NCI-H2029 treated with DMSO at 0.1 percent for 48 hours (cell line): ENCODE measurements at regions not wholly inside any gene's neighbourhood (a gene's known extent, or its start where the extent isn't known, plus 50 kb on each side); places are given as distances from the start of the nearest gene placed in this dataset.

ENCODE experiments used
- DNase-seq: peaks from one replicate; lab custom pipeline; 2025; lab: John Stamatoyannopoulos, UW

GRCh38 chr3:182067423-182067822 is 355.7 kb downstream of the SOX2 start:
- no peak for DNase-seq

DNA sequence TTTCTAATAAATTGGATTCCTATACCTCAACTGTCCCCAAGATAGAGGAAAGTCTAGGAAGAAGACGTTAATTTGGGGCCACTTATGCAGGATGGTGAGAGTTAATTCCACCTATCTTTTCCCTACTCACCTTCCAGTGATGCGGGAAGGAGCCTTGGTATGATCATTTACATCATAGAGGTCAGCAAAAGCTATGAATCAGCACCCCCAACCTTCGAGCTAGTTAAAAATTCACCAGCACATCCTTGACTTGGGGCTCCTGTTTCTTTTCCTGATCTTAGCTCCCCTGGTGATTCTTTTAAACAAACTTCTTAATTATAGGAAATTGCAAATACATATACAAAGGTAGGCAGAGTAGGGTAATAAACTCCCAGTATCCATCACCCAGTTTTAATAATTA is 366.6 kb downstream of the SOX2 start:
- no peak for DNase-seq

DNA sequence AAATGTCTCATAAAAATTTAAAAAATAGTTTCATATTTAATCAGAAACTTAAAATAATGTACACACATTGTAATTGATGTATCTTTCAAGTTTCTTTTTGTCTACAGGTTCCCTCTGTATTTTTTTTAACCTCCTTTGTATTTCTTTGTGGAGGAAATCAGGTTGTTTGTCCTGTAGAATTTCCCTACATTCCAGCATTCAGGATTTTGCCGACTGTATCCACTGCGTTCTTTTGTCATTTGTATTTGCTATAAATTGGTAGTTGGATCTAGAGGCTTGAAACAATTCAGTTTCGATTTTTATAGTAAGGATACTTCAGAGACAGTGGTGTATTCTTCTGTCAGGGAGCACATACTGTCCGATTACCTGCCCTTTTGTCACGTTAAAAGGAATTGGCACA is 367.2 kb downstream of the SOX2 start:
- no peak for DNase-seq

- DNase-seq: no peak
Measured at GRCh38 chr3:182081096-182081495, 369.4 kb downstream of the SOX2 start.

- DNase-seq: no peak
Measured at GRCh38 chr3:182083112-182083511, 371.4 kb downstream of the SOX2 start.

DNA sequence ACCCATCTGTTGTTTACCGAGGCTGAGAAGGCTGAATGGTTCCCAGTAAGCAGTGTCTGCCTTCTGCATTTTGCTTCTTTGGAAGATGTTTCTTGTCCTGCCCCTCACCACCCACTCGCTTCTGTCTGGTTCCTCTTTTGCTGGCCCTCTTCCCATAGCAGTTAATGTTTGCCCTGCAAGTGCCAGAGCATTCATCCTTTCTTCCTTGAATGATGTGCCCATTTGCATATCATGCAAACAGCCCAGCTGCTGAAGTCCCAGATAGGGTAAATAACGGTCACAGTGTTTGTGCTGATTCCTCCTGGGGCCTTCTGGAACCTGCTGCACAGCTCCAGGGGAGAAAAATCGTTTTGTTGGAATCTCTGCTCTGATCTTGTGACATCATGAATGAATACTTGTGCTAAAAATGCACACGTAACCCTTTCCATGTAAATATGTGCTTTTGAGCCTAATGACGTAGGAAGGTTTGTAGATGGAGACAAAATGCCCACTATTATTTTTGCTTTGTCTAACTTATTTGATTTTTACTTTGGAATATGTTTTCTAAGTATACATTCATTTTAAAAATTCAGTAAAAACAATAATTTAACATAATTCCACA is 381.0 kb downstream of the SOX2 start:
- DNase-seq: peak; percentile 61

DNA sequence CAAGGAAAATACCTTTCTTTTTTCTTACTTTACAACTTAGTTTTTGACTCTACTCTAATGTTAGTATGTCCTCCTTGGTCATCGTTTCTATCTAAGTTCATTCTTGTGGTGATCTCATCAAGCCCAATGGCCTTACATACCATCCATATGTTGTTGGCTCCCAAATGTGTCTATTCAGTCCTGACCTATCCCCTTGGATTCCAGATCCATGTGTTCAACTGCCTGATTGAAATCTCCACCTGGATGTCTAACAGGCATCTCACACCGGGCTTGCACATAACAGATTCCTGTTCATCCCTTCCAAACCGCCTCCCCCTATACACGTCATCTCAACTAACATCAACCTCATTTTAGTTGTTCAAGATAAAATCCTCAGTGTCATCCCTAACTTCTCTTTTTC is 382.6 kb downstream of the SOX2 start:
- no peak for DNase-seq

GRCh38 chr3:182104881-182105280 is 393.2 kb downstream of the SOX2 start:
- no peak for DNase-seq

DNA sequence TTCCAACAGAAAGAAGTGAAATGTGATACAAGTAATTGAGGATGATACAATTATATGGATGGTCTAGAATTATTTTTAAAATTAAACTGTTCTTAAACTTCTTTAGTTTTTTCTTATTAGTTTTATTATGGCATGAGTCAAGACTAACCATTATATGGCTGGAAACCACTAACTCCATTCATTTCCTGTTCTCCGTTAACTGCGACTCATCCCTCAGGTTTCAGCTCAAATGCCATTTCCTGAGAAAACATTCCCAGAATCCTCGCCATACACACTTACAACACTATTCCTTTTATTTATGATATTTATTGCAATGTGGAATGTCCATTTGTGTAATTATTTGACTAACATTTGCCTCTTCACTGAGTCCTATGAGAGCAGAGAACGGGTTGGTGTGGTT is 394.1 kb downstream of the SOX2 start:
- DNase-seq: no peak

DNA sequence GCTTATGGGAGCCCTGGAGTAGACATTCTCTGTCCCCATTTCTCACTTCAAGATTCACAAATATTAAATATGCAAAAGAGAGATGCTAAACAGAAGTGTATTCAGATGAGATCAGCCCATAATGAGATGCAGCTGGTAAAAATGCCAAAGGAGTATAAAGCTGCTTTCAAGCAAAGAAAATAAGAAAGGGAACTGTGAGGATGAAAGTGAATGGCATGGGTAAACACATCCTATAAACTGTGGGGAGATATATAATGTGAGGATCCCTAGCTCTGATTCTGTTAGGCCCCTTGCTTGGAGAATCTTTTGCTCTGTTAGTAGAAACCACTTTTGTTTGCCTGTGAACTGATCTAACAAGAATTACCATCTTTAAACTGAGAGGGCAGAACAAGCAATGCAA is 396.6 kb downstream of the SOX2 start:
- no peak for DNase-seq

- no peak for DNase-seq
Measured at GRCh38 chr3:182111967-182112366, 400.2 kb downstream of the SOX2 start.

DNA sequence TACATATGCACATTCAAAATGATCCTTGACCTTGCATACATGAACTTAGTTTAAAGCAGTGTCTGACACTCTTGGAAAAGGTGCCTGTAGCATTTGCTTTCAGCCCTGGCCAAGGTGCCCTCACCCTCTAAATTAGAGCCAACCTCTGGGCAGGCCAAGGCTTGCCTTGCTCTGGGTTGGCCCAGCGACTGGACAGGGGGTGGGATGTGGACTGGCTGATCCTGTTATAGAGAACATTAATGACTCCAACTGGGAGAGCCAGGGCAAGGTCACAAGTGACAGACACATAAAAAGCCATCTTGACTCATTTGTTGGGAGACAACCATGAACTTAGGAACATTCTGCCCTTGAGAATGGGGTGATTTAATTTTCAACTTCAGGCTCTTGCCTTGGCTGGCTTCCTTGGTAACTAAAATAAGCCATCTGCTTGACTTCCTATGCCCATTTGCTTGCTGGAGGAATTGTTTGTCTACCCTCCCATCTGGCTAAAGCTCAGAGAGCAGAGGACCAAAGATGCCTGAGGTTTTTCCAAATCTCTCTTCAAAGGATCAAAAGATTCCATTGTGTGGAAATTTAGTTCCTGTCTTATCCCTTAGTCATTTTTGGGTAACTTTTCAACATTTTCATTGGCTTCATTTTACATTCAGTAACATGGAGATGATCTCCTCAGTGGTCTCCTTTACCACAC is 403.7 kb downstream of the SOX2 start:
- no peak for DNase-seq

DNA sequence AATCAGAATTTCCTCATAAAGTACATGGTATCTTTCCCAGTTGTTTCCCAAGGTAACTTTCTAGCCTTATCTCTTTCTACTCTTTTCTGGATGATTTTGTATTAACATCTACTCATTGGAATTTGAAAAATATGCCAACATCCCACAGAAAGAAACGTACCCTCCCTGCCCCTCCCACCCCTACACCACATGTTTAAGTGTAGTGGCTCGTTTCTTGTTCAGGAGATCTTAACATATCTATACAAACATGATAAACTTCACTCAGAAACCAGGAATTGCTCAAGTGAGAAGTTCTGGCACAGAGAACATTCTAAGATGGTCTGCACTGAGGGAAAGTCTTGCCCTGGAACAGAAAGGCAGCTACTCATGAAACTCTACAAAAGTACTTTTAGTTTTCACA is 404.7 kb downstream of the SOX2 start:
- no peak for DNase-seq

GRCh38 chr3:182117131-182117530 is 405.4 kb downstream of the SOX2 start:
- DNase-seq: no peak

- DNase-seq: no peak
Measured at GRCh38 chr3:182117583-182117982, 405.9 kb downstream of the SOX2 start.

- DNase-seq: no peak
Measured at GRCh38 chr3:182118066-182118465, 406.3 kb downstream of the SOX2 start.

DNA sequence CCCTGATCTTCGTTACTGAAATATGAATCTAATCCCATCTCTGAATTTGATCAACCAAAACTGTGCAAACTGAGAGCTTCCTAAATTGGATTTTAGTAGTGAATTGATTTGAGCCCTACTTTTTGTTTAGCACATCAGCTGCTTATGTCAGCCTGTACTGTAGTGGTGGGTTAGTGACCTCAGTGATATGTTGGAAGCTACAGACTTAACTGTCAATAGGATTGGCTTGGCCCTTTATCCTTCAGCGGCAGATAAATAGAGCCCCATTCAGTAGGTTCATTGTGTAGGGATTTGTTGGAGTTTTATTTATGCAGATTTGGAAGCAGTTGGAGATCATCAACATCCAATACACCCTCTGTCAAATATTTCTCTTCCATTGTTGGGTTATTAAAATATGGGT is 409.7 kb downstream of the SOX2 start:
- DNase-seq: no peak

DNA sequence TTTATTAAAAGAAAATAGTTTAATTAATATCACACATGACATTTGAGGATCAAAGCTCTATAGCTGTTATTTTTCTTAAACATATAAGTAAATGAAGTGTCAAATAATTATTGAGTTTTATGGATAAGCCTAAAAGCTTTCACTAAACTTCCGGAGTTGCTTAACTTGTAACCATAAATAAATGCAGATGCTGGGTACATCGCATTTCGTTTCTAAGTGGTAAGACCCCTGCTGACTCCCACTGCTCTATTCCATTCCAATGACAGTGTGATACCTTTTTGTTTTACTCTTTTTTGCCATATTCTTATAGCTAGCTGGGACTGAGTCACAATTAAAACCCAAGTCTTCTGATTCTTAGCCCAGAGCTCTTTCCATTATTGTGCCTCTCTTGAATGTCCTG is 411.1 kb downstream of the SOX2 start:
- DNase-seq: no peak

DNA sequence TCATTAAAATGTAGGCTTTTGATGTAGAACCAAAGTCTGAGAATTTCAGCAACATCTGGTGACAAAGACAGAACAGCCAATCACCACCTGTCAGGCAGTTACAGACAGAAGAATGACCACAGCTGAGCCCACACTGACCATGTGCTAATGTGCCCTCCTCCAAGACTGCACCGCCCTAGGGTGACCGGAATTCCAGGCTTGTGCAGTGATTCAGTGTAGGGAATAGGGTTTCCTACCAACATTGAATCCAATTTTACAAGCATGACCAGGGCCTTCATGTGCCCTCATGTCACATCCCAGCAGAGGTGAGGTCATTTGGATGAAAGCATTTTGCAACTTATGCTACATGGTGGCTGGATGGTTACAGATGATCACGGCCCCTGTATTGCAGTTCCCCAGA is 412.5 kb downstream of the SOX2 start:
- DNase-seq: no peak

DNA sequence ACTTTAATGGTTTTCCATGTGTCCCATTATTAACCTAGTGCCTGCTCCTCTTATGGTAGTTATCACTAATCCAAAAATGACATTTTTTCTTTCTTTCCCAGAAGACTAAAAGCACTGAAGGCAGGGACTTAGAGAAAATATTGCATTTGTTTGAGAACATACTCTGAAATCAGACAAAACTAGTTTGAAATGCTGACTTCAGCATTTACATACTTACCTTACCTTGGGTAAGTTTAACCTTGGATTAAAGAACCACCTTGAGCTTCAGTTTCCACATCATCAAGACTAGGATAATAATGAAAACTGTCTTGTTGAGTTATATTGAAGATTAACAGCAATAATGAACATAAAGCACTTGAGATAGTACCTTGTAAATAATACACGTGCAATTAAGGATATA is 413.0 kb downstream of the SOX2 start:
- DNase-seq: no peak

- DNase-seq: no peak
Measured at GRCh38 chr3:182129740-182130139, 418.0 kb downstream of the SOX2 start.

DNA sequence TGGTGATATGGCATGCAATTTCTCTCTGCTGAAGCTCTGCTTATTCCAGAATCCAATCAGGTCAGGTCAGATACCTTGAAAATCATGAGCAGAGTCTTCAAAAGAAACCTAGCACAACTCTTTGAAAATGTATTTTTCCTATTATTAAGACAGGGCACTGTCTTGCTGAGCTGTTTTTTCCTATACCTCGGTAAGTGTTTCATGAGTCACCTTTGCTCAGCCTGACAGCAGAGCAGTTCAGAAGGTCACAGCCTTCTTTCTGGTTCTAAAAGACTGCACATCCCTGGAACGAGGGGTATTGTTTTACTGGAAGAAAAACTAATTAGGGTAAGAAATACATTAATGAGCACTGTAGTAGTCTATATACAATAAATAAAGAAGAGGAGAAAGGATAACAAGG is 422.0 kb downstream of the SOX2 start:
- no peak for DNase-seq

GRCh38 chr3:182135056-182135455 is 423.3 kb downstream of the SOX2 start:
- no peak for DNase-seq
